ENCODE measurements at regions not wholly inside any gene's neighbourhood (a gene's known extent, or its start where the extent isn't known, plus 50 kb on each side); places are given as distances from the start of the nearest gene placed in this dataset.

DNA sequence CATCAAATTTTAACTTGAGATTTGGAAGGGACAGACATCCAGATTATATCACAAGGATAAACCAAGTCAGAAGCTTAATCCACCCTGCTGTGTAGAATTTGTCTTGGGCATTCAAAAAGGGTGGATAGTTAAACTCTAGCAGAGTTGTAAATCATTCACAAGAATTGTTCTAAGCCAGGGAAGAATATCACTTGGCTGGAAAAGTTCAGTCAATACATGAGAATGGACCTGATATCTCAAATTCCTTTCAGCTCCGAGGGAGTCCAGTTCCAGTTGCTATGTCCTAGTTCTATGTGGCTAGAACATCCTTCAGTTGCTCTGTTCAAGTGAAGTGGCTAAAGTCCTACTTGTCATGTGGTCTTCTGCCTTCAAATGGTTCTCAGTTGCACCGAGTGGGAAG lies 351.8 kb upstream of the JARID2 start:
- no peak for DNase-seq
- H4K91ac ChIP-seq (ENCODE audit: insufficient read length, low read depth, low read length): no peak overlapping the region
- no peak overlapping the region for H3K4me3 Mint-ChIP-seq
- H2BK20ac ChIP-seq (ENCODE audit: low read depth, low read length, poor library complexity, severe bottlenecking): no peak overlapping the region
- H2AK5ac ChIP-seq (ENCODE audit: insufficient read length, low read length): no peak overlapping the region
- H3K79me1 ChIP-seq (ENCODE audit: insufficient read depth, low read depth, low read length, poor library complexity, severe bottlenecking): peaks cover 5% of the 10 kb centered on the region
- H3K4me1 Mint-ChIP-seq: peaks cover 17 to 18% of the 10 kb centered on the region in 2 experiments
- no peak overlapping the region for H3K23ac ChIP-seq (ENCODE audit: insufficient read length, low read depth, low read length)
- H4K8ac ChIP-seq (replicated peaks; ENCODE audit: insufficient read length, low read depth, low read length): no peak overlapping the region
- no peaks in the 10 kb centered on the region for H4K20me1 ChIP-seq (ENCODE audit: control insufficient read depth, insufficient read depth, insufficient read length)
- no peak overlapping the region; a peak in 1 of 7 replicates for H3K27ac Mint-ChIP-seq
- H3K27me3 Mint-ChIP-seq (ENCODE audit: low read depth): no peaks in the 10 kb centered on the region; the same call in none of the 2 replicates
- H3K56ac ChIP-seq (ENCODE audit: insufficient read length, low read depth, low read length): no peak overlapping the region
- no peak overlapping the region for H2BK5ac ChIP-seq (ENCODE audit: insufficient read length, low read length)
- H2BK120ac ChIP-seq (ENCODE audit: low read depth, low read length, poor library complexity, severe bottlenecking): no peak overlapping the region
- peaks cover 6% of the 10 kb centered on the region; the same call in 1 of the 2 replicates for H3K4me1 ChIP-seq (ENCODE audit: insufficient read depth, low read length)
- no CpG with 5 or more reads among the region's 2 CpGs for WGBS (ENCODE audit: extremely low coverage, insufficient read length, low lambda C conversion rate)
- peaks cover 2% of the 10 kb centered on the region; the same call in 1 of the 2 replicates for H3K79me2 ChIP-seq (ENCODE audit: insufficient read depth, low read length)
- peaks cover 25 to 29% of the 10 kb centered on the region in 2 experiments for H3K9me3 Mint-ChIP-seq
- no peak for TF ChIP-seq CTCF (conservative IDR thresholded peaks at IDR 0.05)
- no peak overlapping the region for H3K4ac ChIP-seq (ENCODE audit: low read depth, low read length)
- no peaks in the 10 kb centered on the region for H3K27me3 ChIP-seq (ENCODE audit: insufficient read depth, low read length)
- H3K9me3 ChIP-seq (ENCODE audit: control insufficient read depth, low read depth, low read length): no peaks in the 10 kb centered on the region
- no peak overlapping the region for H3K18ac ChIP-seq (ENCODE audit: insufficient read length, low read depth, low read length)
- H3K14ac ChIP-seq (ENCODE audit: insufficient read depth, low read length): no peak overlapping the region
- H3T11ph ChIP-seq (ENCODE audit: low read length): no peak overlapping the region
- no peak overlapping the region for H3K4me2 ChIP-seq (ENCODE audit: insufficient read depth, insufficient read length, low read length)
- no peaks in the 10 kb centered on the region for H3K23me2 ChIP-seq (ENCODE audit: insufficient read length, low read depth, low read length, poor library complexity, severe bottlenecking)
- H2AFZ ChIP-seq (ENCODE audit: low read length): no peak overlapping the region
- no peak overlapping the region for H2BK12ac ChIP-seq (ENCODE audit: insufficient read length, low read depth, low read length)
- no peak overlapping the region for H2BK15ac ChIP-seq (ENCODE audit: low read depth, low read length)
- H3K36me3 Mint-ChIP-seq (ENCODE audit: insufficient read depth in 1 of 3, low read depth in 3 of 3): peaks cover 16 to 40% (median 21%) of the 10 kb centered on the region in 3 experiments
- H3K27ac ChIP-seq (ENCODE audit: insufficient read length, low read depth, low read length): no peak overlapping the region
- no peak overlapping the region for H3K9ac ChIP-seq (ENCODE audit: extremely low read depth, insufficient read length, low read length)
- no peak overlapping the region for H4K5ac ChIP-seq (ENCODE audit: insufficient read length, low read depth, low read length)
